GM23338 (cell line): ENCODE measurements at regions not wholly inside any gene's neighbourhood (a gene's known extent, or its start where the extent isn't known, plus 50 kb on each side); places are given as distances from the start of the nearest gene placed in this dataset.

Source experiments
- ATAC-seq: fragments of 200-7000 bp; cut with Tn5 transposase; 3 replicates; pipeline ENCODE4 v1.9.1; 2020
- DNase-seq: peaks from one replicate; pipeline ENCODE4 v3.0.0-alpha.2; 2015; ENCODE audit warnings: low spot score
- H2AFZ ChIP-seq: fragments of 200-600 bp; sonication (generic); 2 replicates; pipeline ENCODE4 v1.8.0; 2016; ENCODE audit warnings: antibody characterized with exemption, mild to moderate bottlenecking, moderate library complexity
- H3F3A ChIP-seq: fragments of 200-600 bp; sonication (generic); replicated peaks from 2 replicates; pipeline ENCODE4 v1.8.0; 2017; ENCODE audit warnings: antibody characterized with exemption, mixed run types, low read depth
- H3K27ac ChIP-seq: fragments of 200-600 bp; sonication (generic); 2 replicates; pipeline ENCODE4 v1.6.1; 2016; ENCODE audit warnings: low read depth
- H3K27me3 ChIP-seq: fragments of 200-600 bp; sonication (generic); 2 replicates; pipeline ENCODE4 v1.8.0; 2016; ENCODE audit warnings: mild to moderate bottlenecking, mixed run types, moderate library complexity; ENCODE audit not compliant: insufficient read depth
- H3K36me3 ChIP-seq: fragments of 200-600 bp; sonication (generic); 2 replicates; pipeline ENCODE4 v1.8.0; 2016; ENCODE audit warnings: mild to moderate bottlenecking; ENCODE audit not compliant: insufficient read depth
- H3K4me1 ChIP-seq: fragments of 200-600 bp; sonication (generic); 2 replicates; pipeline ENCODE4 v1.8.0; 2016; ENCODE audit warnings: mild to moderate bottlenecking, moderate library complexity; ENCODE audit not compliant: insufficient read depth
- H3K4me2 ChIP-seq: fragments of 200-600 bp; sonication (generic); 2 replicates; pipeline ENCODE4 v1.7.1; 2017; ENCODE audit warnings: mixed run types
- H3K4me3 ChIP-seq: fragments of 200-600 bp; sonication (generic); 2 replicates; pipeline ENCODE4 v1.6.1; 2016; ENCODE audit warnings: mixed run types
- H3K79me2 ChIP-seq: fragments of 200-600 bp; sonication (generic); replicated peaks from 2 replicates; pipeline ENCODE4 v1.8.0; 2017; ENCODE audit warnings: mild to moderate bottlenecking; ENCODE audit not compliant: insufficient read depth
- H3K9me2 ChIP-seq: fragments of 200-600 bp; sonication (generic); 2 replicates; pipeline ENCODE4 v1.8.0; 2017; ENCODE audit not compliant: insufficient read depth
- H4K20me1 ChIP-seq: fragments of 200-600 bp; sonication (generic); replicated peaks from 2 replicates; pipeline ENCODE4 v1.8.0; 2017; ENCODE audit warnings: mild to moderate bottlenecking; ENCODE audit not compliant: insufficient read depth
- H3K27ac Mint-ChIP-seq: 2 replicates; pipeline ENCODE4 v1.8.0; 2020; ENCODE audit warnings: inconsistent platforms, mild to moderate bottlenecking, moderate library complexity, mixed read lengths
- H3K27me3 Mint-ChIP-seq: 3 replicates; pipeline ENCODE4 v1.8.0; 2022; ENCODE audit warnings: low read depth, mild to moderate bottlenecking, moderate library complexity, mixed read lengths, inconsistent platforms; ENCODE audit not compliant: insufficient read depth, poor library complexity
- H3K36me3 Mint-ChIP-seq: 3 replicates; pipeline ENCODE4 v1.8.0; 2021; ENCODE audit warnings: low read depth, mild to moderate bottlenecking, inconsistent platforms, moderate library complexity, mixed read lengths
- H3K4me1 Mint-ChIP-seq: 3 replicates; pipeline ENCODE4 v1.8.0; 2020; ENCODE audit warnings: mild to moderate bottlenecking, inconsistent platforms, mixed read lengths
- H3K4me3 Mint-ChIP-seq: 3 replicates; pipeline ENCODE4 v1.8.0; 2021; ENCODE audit warnings: moderate library complexity, mild to moderate bottlenecking, inconsistent platforms, mixed read lengths
- H3K9me3 Mint-ChIP-seq: 3 replicates; pipeline ENCODE4 v1.8.0; 2020; ENCODE audit warnings: moderate library complexity, mild to moderate bottlenecking, inconsistent platforms, mixed read lengths
- ETS1 ChIP-seq: IDR thresholded peaks from 2 replicates; pipeline ENCODE4 v1.6.1; 2016; ENCODE audit warnings: antibody characterized with exemption
- EZH2 ChIP-seq: fragments of 200-600 bp; sonication (generic); IDR thresholded peaks from one replicate; pipeline ENCODE4 v1.8.0; 2017; ENCODE audit warnings: antibody characterized with exemption, mild to moderate bottlenecking, low read depth; ENCODE audit not compliant: unreplicated experiment
- EZH2phosphoT487 ChIP-seq: fragments of 200-600 bp; sonication (generic); IDR thresholded peaks from one replicate; pipeline ENCODE4 v1.8.1; 2018; ENCODE audit warnings: antibody characterized with exemption; ENCODE audit not compliant: unreplicated experiment
- JUNB ChIP-seq: IDR thresholded peaks from one replicate; pipeline ENCODE4 v1.6.1; 2016; ENCODE audit warnings: antibody characterized with exemption; ENCODE audit not compliant: unreplicated experiment
- NANOG ChIP-seq: IDR thresholded peaks from 2 replicates; pipeline ENCODE4 v1.6.1; 2016; ENCODE audit warnings: antibody characterized with exemption, borderline replicate concordance
- STAT1 ChIP-seq: IDR thresholded peaks from one replicate; pipeline ENCODE4 v1.6.1; 2016; ENCODE audit warnings: antibody characterized with exemption; ENCODE audit not compliant: unreplicated experiment
- ZNF114 ChIP-seq: fragments of 250-450 bp; sonication (Bioruptor Pico); IDR thresholded peaks from 2 replicates; pipeline ENCODE4 v1.5.0; 2020; ENCODE audit warnings: mild to moderate bottlenecking, moderate library complexity
- ZNF331 ChIP-seq: fragments of 250-450 bp; sonication (Bioruptor Pico); IDR thresholded peaks from 2 replicates; pipeline ENCODE4 v1.5.0; 2020; ENCODE audit warnings: low read depth, mild to moderate bottlenecking, moderate library complexity
- TF ChIP-seq, protein P1 (sequence below): fragments of 250-450 bp; sonication (Bioruptor Pico); IDR thresholded peaks from 2 replicates; pipeline ENCODE4 v1.5.0; 2020; ENCODE audit warnings: mild to moderate bottlenecking, moderate library complexity
- TF ChIP-seq, protein P2 (sequence below), 2 experiments: fragments of 200-600 bp in 1 of 2; sonication (generic) in 1 of 2; conservative IDR thresholded peaks; 2 replicates each; pipeline versions ENCODE4 v1.5.1 to v1.6.1; 2016 to 2017; ENCODE audit warnings: antibody characterized with exemption in 2 of 2, low read depth in 2 of 2, mild to moderate bottlenecking in 2 of 2, moderate library complexity in 1 of 2

GRCh38 chr4:19547463-19547862 lies 704.2 kb upstream of the SLIT2 start:
- H3K9me3 Mint-ChIP-seq: no peaks in the 10 kb centered on the region

More at GRCh38 chr4:19547463-19547862, 704.2 kb upstream of the SLIT2 start:
- Mint-ChIP-seq H3K27me3 (no peaks in the 10 kb centered on the region), H3K36me3 (no peaks in the 10 kb centered on the region), H3K27ac (no peak overlapping the region), H3K4me1 (no peaks in the 10 kb centered on the region), H3K4me3 (no peak overlapping the region)
- Histone ChIP-seq H2AFZ (no peak overlapping the region), H3K79me2 (no peaks in the 10 kb centered on the region), H3K27me3 (no peaks in the 10 kb centered on the region), H3K4me2 (no peak overlapping the region), H3K4me1 (no peaks in the 10 kb centered on the region), H4K20me1 (no peaks in the 10 kb centered on the region), H3K36me3 (no peaks in the 10 kb centered on the region), H3K27ac (no peak overlapping the region), H3K9me2 (0 out of 2 replicates have a peak, but pooled peaks cover 3% of the 10 kb centered on the region), H3F3A (no peaks in the 10 kb centered on the region), H3K4me3 (no peak overlapping the region)
- ATAC-seq (no peak), DNase-seq (no peak)
- TF ChIP-seq STAT1 (no peak), EZH2 (no peak), JUNB (no peak), ETS1 (no peak), NANOG (no peak), ZNF114 (CRISPR knock-in tag) (no peak), ZNF331 (CRISPR knock-in tag) (no peak), EZH2phosphoT487 (no peak)
- TF ChIP-seq, protein P1, sequence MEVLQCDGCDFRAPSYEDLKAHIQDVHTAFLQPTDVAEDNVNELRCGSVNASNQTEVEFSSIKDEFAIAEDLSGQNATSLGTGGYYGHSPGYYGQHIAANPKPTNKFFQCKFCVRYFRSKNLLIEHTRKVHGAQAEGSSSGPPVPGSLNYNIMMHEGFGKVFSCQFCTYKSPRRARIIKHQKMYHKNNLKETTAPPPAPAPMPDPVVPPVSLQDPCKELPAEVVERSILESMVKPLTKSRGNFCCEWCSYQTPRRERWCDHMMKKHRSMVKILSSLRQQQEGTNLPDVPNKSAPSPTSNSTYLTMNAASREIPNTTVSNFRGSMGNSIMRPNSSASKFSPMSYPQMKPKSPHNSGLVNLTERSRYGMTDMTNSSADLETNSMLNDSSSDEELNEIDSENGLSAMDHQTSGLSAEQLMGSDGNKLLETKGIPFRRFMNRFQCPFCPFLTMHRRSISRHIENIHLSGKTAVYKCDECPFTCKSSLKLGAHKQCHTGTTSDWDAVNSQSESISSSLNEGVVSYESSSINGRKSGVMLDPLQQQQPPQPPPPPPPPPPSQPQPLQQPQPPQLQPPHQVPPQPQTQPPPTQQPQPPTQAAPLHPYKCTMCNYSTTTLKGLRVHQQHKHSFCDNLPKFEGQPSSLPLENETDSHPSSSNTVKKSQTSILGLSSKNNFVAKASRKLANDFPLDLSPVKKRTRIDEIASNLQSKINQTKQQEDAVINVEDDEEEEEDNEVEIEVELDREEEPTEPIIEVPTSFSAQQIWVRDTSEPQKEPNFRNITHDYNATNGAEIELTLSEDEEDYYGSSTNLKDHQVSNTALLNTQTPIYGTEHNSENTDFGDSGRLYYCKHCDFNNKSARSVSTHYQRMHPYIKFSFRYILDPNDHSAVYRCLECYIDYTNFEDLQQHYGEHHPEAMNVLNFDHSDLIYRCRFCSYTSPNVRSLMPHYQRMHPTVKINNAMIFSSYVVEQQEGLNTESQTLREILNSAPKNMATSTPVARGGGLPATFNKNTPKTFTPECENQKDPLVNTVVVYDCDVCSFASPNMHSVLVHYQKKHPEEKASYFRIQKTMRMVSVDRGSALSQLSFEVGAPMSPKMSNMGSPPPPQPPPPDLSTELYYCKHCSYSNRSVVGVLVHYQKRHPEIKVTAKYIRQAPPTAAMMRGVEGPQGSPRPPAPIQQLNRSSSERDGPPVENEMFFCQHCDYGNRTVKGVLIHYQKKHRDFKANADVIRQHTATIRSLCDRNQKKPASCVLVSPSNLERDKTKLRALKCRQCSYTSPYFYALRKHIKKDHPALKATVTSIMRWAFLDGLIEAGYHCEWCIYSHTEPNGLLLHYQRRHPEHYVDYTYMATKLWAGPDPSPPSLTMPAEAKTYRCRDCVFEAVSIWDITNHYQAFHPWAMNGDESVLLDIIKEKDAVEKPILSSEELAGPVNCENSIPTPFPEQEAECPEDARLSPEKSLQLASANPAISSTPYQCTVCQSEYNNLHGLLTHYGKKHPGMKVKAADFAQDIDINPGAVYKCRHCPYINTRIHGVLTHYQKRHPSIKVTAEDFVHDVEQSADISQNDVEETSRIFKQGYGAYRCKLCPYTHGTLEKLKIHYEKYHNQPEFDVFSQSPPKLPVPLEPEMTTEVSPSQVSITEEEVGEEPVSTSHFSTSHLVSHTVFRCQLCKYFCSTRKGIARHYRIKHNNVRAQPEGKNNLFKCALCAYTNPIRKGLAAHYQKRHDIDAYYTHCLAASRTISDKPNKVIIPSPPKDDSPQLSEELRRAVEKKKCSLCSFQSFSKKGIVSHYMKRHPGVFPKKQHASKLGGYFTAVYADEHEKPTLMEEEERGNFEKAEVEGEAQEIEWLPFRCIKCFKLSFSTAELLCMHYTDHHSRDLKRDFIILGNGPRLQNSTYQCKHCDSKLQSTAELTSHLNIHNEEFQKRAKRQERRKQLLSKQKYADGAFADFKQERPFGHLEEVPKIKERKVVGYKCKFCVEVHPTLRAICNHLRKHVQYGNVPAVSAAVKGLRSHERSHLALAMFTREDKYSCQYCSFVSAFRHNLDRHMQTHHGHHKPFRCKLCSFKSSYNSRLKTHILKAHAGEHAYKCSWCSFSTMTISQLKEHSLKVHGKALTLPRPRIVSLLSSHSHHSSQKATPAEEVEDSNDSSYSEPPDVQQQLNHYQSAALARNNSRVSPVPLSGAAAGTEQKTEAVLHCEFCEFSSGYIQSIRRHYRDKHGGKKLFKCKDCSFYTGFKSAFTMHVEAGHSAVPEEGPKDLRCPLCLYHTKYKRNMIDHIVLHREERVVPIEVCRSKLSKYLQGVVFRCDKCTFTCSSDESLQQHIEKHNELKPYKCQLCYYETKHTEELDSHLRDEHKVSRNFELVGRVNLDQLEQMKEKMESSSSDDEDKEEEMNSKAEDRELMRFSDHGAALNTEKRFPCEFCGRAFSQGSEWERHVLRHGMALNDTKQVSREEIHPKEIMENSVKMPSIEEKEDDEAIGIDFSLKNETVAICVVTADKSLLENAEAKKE (CRISPR knock-in tag): no peak
- TF ChIP-seq, protein P2, sequence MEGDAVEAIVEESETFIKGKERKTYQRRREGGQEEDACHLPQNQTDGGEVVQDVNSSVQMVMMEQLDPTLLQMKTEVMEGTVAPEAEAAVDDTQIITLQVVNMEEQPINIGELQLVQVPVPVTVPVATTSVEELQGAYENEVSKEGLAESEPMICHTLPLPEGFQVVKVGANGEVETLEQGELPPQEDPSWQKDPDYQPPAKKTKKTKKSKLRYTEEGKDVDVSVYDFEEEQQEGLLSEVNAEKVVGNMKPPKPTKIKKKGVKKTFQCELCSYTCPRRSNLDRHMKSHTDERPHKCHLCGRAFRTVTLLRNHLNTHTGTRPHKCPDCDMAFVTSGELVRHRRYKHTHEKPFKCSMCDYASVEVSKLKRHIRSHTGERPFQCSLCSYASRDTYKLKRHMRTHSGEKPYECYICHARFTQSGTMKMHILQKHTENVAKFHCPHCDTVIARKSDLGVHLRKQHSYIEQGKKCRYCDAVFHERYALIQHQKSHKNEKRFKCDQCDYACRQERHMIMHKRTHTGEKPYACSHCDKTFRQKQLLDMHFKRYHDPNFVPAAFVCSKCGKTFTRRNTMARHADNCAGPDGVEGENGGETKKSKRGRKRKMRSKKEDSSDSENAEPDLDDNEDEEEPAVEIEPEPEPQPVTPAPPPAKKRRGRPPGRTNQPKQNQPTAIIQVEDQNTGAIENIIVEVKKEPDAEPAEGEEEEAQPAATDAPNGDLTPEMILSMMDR (conservative IDR thresholded peaks at IDR 0.05; ENCODE audit: low read depth in 2 of 2): no peak
